Central memory CD8-positive, alpha-beta T cell (primary cell): ENCODE measurements at regions not wholly inside any gene's neighbourhood (a gene's known extent, or its start where the extent isn't known, plus 50 kb on each side); places are given as distances from the start of the nearest gene placed in this dataset.

Experiments
- ATAC-seq: fragments of 150-1000 bp; cut with Tn5 transposase; replicated peaks from 2 replicates; pipeline ENCODE4 v1.10.0; 2022; ENCODE audit warnings: mild to moderate bottlenecking, moderate FRiP score, moderate number of reproducible peaks; ENCODE audit not compliant: poor library complexity, severe bottlenecking; ENCODE audit errors: extremely low read depth
- DNase-seq, 2 donors: peaks; one replicate each; pipeline ENCODE4 v3.0.0; 2021; ENCODE audit warnings: low spot score in 2 of 2
- H3K27ac Mint-ChIP-seq: one replicate; pipeline ENCODE4 v1.8.0; 2022; ENCODE audit warnings: low read depth, mild to moderate bottlenecking, moderate library complexity, mixed read lengths
- H3K27me3 Mint-ChIP-seq: one replicate; pipeline ENCODE4 v1.8.0; 2022; ENCODE audit warnings: mixed read lengths
- H3K36me3 Mint-ChIP-seq: one replicate; pipeline ENCODE4 v1.8.0; 2022; ENCODE audit warnings: mild to moderate bottlenecking, moderate library complexity, mixed read lengths; ENCODE audit not compliant: insufficient read depth
- H3K4me1 Mint-ChIP-seq: one replicate; pipeline ENCODE4 v1.8.0; 2022; ENCODE audit warnings: mixed read lengths
- H3K4me3 Mint-ChIP-seq: one replicate; pipeline ENCODE4 v1.8.0; 2022; ENCODE audit warnings: mild to moderate bottlenecking, moderate library complexity, mixed read lengths
- H3K9me3 Mint-ChIP-seq: one replicate; pipeline ENCODE4 v1.8.0; 2022; ENCODE audit warnings: mixed read lengths

DNA sequence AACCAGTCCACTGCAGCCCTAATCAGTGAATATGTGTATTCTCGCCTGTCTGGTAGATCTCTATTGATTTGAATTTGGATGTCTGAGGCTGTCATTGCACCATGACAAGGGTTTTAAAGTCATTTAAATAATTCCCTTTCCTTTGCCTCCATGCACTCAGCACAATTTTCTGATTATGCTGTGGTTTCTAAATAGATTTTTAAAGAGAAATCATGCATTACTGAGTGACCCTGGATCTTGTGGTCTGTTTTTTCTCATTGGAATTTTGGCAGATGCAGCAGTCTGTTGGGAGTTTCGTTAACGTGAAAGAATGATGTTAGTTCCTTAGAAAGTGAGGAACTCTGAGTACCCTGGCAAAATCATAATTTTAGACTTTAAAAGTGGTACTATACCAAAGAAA lies 396.0 kb downstream of the LRRC70 start:
- ATAC-seq (no peak), DNase-seq (no peak)
- Mint-ChIP-seq H3K9me3 (peaks cover 5% of the 10 kb centered on the region), H3K27ac (no peak overlapping the region), H3K4me3 (no peak overlapping the region), H3K4me1 (no peaks in the 10 kb centered on the region), H3K36me3 (no peaks in the 10 kb centered on the region), H3K27me3 (no peaks in the 10 kb centered on the region)

DNA sequence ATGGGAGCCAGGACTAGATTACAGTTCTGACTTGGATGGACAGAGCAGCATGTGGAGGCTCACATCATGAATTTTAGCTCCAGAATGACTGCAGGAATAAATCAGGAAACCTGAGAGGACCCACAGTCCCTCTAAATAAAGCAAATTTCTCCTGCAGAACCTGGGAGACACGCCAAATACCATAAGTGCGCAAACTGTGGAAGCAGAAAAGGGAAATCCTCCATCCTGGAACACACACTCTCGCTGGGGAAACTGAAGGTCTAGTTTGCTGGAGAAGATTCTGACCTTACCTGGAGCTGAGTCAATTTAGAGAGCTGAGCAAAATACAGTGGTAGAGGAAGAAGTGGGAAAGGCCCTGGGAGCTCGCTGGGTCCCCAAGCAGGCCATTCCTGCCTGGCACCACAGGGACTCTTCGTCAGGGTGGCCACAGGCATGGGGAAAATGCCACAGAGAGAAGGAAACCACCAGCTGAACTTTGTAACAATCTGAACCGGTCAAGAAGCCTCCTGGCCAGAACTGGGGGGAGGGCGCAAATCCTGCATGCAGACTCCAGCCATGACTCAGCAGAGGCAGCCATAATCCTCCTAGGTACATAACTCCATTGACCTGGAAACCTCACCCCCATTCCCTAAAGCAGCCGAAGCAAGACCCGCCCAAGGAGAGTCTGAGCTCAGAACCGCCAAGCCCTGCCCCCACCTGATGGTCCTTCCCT lies 390.9 kb downstream of the LRRC70 start:
- Mint-ChIP-seq H3K27ac (no peak overlapping the region), H3K27me3 (no peaks in the 10 kb centered on the region), H3K36me3 (no peaks in the 10 kb centered on the region), H3K9me3 (peaks cover 20% of the 10 kb centered on the region), H3K4me3 (no peak overlapping the region), H3K4me1 (no peaks in the 10 kb centered on the region)
- DNase-seq (no peak), ATAC-seq (no peak)

DNA sequence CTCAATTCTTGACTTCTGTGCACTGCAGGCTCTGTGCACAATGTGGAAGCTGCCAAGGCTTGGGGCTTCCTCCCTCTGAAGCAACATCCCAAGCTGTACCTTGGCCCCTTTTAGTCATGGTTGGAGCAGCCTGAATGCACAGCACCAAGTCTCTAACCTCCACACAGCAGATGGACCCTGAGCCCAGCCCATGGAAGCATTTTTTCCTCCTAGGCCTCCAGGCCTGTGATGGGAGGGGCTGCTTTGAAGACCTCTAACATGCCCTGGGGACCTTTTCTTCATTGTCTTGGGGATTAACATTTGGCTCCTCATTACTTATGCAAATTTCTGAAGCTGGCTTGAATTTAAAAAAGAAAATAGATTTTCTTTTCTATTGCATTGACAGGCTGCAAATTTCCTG lies 385.8 kb downstream of the LRRC70 start:
- DNase-seq: no peak
- ATAC-seq: no peak
- Mint-ChIP-seq H3K4me1 (no peaks in the 10 kb centered on the region), H3K27me3 (no peaks in the 10 kb centered on the region), H3K9me3 (peaks cover 41% of the 10 kb centered on the region), H3K4me3 (no peak overlapping the region), H3K36me3 (no peaks in the 10 kb centered on the region), H3K27ac (no peak overlapping the region)

DNA sequence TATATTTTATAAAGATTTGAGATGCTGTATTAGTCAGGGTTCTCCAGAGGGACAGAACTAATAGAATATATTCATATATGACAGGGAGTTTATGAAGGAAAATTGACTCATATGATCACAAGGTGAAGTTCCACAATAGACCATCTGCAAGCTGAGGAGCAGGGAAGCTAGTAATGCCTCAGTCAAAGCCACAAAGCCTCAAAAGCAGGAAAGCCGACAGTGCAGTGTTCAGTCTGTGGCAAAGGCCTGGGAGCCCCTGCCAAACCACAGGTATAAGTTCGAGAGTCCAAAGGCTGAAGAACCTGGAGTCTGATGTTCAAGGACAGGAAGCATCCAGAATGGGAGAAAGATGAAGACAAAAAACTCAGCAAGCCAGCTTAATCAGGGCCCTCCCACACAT lies 382.2 kb downstream of the LRRC70 start:
- Mint-ChIP-seq H3K27ac (no peak overlapping the region), H3K4me3 (no peak overlapping the region), H3K4me1 (no peaks in the 10 kb centered on the region), H3K9me3 (peaks cover 29% of the 10 kb centered on the region), H3K27me3 (no peaks in the 10 kb centered on the region), H3K36me3 (no peaks in the 10 kb centered on the region)
- DNase-seq: no peak
- ATAC-seq: no peak

DNA sequence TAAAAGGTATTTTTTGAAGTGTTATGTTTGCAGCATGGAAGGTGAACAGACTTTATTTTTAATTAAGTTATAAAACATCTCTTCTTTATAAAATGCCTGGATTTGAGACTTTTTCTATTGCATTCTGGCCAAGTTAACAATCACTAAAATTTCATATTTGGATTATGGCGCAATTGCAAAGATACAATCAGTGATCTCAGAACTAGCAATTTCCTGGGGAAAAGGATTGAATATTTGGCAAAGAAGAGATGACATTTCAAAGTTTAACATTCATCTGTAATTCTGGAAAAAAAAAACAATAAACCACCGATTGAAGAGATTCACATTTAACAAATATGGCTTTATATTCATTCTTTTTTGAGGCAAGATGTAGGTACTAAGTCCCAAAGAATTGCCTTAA lies 378.0 kb downstream of the LRRC70 start:
- no peaks in the 10 kb centered on the region for H3K4me1 Mint-ChIP-seq
- no peaks in the 10 kb centered on the region for H3K36me3 Mint-ChIP-seq
- peaks cover 12% of the 10 kb centered on the region for H3K9me3 Mint-ChIP-seq
- no peak overlapping the region for H3K4me3 Mint-ChIP-seq
- no peak overlapping the region for H3K27ac Mint-ChIP-seq
- no peaks in the 10 kb centered on the region for H3K27me3 Mint-ChIP-seq
- no peak for ATAC-seq
- DNase-seq: no peak

DNA sequence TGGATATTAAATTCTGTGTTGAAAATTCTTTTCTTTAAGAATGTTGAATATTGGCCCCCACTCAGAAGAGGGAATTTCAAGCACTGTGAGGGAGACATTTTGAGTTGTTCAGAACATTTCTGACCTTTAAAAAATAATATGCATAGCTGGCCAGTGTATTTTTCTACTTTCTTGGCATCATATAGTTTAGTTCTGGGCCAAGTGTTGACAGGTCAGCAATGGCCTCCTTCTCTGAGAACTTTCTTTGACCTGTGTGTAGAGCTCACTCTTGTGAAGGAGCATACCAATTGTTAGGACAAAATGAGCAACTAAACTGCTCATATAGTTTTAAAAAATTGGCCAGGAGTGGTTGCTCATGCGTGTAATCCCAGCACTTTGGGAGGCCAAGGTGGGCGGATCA lies 376.0 kb downstream of the LRRC70 start:
- no peaks in the 10 kb centered on the region for H3K9me3 Mint-ChIP-seq
- no peaks in the 10 kb centered on the region for H3K27me3 Mint-ChIP-seq
- no peak overlapping the region for H3K27ac Mint-ChIP-seq
- DNase-seq (no peak), ATAC-seq (no peak)
- no peak overlapping the region for H3K4me3 Mint-ChIP-seq
- no peaks in the 10 kb centered on the region for H3K36me3 Mint-ChIP-seq
- no peaks in the 10 kb centered on the region for H3K4me1 Mint-ChIP-seq

DNA sequence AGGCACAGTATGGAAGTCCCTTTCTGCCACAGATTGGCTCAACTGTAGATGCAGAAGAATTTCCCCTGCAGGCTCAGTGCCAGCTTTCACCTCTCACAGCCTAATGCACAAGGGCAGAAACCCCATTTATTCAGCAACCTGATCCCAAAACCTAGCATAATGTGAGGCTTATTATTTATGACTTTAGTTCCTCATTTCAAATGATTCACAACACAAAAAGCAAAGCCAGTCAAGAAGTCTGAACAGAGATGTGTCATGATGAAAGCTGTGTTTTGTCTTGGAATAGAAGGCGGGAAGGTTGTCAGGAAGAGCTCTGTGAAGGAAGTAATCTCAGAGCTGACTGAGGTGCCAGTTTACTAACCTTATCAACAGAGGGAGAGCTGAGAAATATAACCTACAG lies 369.7 kb downstream of the LRRC70 start:
- DNase-seq (no peak), ATAC-seq (no peak)
- Mint-ChIP-seq H3K9me3 (peaks cover 8% of the 10 kb centered on the region), H3K36me3 (no peaks in the 10 kb centered on the region), H3K27me3 (no peaks in the 10 kb centered on the region), H3K4me1 (no peaks in the 10 kb centered on the region), H3K4me3 (no peak overlapping the region), H3K27ac (no peak overlapping the region)

DNA sequence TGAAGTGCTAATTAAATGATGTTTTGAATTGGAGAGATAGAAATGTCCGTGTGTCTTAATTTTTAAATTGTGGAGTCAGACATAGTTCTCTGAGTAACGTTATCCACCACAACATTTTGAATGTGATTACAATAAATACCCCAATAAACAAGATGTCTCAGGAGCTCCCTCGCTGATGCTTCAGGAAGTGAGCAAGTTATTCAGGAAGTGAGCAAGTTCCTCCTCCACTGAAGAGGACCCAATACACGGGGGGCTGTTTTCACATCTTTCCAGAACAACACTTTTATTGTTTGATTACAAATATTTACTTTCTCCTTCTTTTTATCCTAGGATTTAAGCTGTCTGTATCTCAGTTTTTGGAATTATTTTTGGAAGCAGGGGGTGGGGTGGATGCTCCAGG lies 363.8 kb downstream of the LRRC70 start:
- H3K36me3 Mint-ChIP-seq: peaks cover 1% of the 10 kb centered on the region
- no peak for ATAC-seq
- H3K27ac Mint-ChIP-seq: no peak overlapping the region
- H3K4me3 Mint-ChIP-seq: no peak overlapping the region
- DNase-seq: no peak
- no peaks in the 10 kb centered on the region for H3K27me3 Mint-ChIP-seq
- no peaks in the 10 kb centered on the region for H3K4me1 Mint-ChIP-seq
- peaks cover 8% of the 10 kb centered on the region for H3K9me3 Mint-ChIP-seq

DNA sequence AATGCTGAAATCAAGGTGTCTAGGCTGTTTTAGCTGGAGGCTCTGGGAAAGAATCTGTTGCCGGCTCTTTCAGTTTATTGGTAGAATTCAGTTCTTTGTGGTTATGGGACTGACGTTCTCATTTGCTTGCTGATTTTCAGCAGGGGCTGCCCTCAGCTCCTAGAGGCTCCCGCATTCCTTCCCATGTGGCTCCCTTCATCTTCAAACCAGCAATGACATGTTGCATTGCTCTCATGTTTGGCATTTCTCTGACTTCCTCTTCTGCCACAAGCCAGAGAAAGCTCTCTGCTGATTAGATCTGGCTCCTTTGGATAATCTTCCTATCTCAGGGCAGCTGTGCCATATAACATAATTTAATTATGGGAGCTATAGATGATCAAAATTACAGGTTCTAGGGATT lies 360.3 kb downstream of the LRRC70 start:
- Mint-ChIP-seq H3K27me3 (no peaks in the 10 kb centered on the region), H3K4me3 (no peak overlapping the region), H3K9me3 (no peaks in the 10 kb centered on the region), H3K36me3 (peaks cover 1% of the 10 kb centered on the region), H3K4me1 (no peaks in the 10 kb centered on the region), H3K27ac (no peak overlapping the region)
- ATAC-seq (no peak), DNase-seq (no peak)

DNA sequence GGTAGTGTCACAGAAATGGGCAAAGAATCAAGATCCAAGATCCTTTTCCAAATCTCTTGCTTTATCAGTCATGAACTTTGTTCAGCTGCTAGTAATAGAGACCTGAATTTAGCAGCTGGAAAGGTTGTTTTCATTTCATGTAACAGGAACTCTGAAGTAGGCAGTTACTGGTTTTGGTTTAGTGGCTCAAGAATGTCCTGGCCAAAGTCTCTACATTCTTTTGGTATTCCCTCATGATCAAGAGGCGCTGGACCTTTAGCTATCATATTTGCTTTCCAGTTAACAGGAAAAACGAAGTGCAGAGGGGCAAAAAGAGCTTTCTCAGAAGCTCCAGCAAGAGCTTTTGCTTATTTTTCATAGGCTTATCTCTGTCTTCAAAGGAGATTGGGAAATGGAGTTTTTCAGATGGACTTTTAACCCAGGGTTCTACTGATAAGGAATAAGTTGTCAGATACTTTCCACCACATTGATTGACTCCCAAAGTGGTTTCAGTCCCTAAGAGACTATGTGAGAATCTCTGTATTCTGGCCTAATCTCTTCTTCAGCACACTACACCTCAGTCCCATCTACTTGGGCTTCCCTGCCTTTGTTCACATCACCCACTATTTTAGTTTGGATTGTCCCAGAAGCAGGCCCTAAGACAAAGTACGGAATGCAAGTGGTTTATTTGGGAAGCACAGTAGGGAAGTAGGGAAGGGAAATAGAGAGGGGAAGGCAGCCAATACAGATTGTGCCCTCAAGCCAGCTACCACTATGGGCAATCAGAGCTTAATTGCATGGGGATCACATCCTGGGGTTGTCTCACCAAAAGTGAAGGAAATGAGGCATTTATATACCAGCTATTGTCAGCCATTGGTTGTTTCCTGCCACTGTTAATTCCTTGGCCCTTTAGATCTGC lies 359.3 kb downstream of the LRRC70 start:
- Mint-ChIP-seq H3K36me3 (peaks cover 1% of the 10 kb centered on the region), H3K9me3 (no peaks in the 10 kb centered on the region), H3K4me1 (no peaks in the 10 kb centered on the region), H3K27ac (no peak overlapping the region), H3K27me3 (no peaks in the 10 kb centered on the region), H3K4me3 (no peak overlapping the region)
- ATAC-seq (no peak), DNase-seq (no peak)

DNA sequence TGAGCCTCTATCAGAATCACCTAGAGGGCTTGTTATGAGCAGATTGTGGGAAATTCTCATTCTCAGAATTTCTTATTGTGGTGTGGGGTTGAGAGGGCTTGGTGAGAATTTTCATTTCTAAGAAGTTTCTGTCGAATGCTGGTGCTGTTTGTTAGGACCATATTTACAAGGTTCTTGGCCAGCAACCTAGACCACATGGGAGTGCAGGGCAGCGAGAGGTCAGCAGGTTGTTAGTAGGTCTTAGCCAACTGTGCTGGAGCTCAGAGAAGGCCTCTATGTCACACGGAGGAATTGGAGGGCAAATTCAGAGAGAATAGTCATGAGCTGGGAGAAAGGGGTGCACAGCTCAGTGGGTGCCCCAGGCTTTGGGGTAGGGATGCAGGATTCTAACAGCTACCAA lies 357.0 kb downstream of the LRRC70 start:
- no peak for DNase-seq
- no peaks in the 10 kb centered on the region for H3K4me1 Mint-ChIP-seq
- no peak overlapping the region for H3K27ac Mint-ChIP-seq

DNA sequence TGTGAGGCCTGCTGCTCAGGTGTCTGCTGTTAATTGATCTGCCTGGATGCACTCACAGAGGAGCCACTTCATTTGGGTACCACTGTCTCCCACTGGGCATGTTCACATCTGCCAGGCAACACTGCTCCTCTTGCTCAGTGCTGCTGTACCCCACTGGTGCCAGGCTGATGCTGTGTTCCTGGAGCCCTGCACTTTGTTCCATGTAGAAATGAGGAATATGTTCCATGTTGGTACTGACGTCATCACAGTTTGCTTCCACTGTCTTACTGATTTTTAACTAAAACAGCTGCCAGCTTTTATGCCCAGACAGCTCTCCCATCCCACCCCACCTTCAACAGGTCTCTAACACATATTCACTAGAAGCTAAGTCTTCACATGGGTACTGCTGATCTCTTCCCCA lies 355.7 kb downstream of the LRRC70 start:
- ATAC-seq (no peak), DNase-seq (no peak)
- no peaks in the 10 kb centered on the region for H3K9me3 Mint-ChIP-seq
- no peaks in the 10 kb centered on the region for H3K4me1 Mint-ChIP-seq
- no peak overlapping the region for H3K4me3 Mint-ChIP-seq
- no peaks in the 10 kb centered on the region for H3K36me3 Mint-ChIP-seq
- H3K27ac Mint-ChIP-seq: no peak overlapping the region
- no peaks in the 10 kb centered on the region for H3K27me3 Mint-ChIP-seq

More for the DNA sequence above, 357.0 kb downstream of the LRRC70 start:
- H3K36me3 Mint-ChIP-seq: no peaks in the 10 kb centered on the region
- no peak overlapping the region for H3K4me3 Mint-ChIP-seq
- no peaks in the 10 kb centered on the region for H3K9me3 Mint-ChIP-seq
- ATAC-seq: no peak
- no peaks in the 10 kb centered on the region for H3K27me3 Mint-ChIP-seq

DNA sequence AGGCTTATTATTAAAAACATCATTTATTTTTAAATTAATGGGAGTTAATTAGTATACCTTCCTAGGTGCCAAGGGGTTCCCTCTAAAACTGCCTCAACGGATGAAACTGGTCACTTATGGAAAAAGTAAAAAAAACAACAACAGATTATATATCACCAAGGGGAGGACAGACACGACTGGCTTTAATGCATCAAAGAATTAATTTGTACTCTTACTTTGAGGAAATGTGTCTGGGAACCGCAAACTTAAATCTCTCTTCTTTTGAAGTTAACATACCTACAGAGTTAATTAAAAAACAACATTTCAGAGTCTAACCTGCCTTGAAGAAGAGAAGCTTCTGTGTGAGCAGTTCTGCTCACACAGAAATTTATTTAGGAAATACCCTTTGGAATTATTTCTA lies 354.6 kb downstream of the LRRC70 start:
- no peaks in the 10 kb centered on the region for H3K36me3 Mint-ChIP-seq
- ATAC-seq (no peak), DNase-seq (no peak)
- no peaks in the 10 kb centered on the region for H3K27me3 Mint-ChIP-seq
- H3K9me3 Mint-ChIP-seq: no peaks in the 10 kb centered on the region
- no peak overlapping the region for H3K27ac Mint-ChIP-seq
- no peak overlapping the region for H3K4me3 Mint-ChIP-seq
- no peaks in the 10 kb centered on the region for H3K4me1 Mint-ChIP-seq
